K562 (cell line): ENCODE measurements at regions not wholly inside any gene's neighbourhood (a gene's known extent, or its start where the extent isn't known, plus 50 kb on each side); places are given as distances from the start of the nearest gene placed in this dataset.
"Not testable (repeated sequence)": the region's sequence is repeated elsewhere in the genome, so short reads cannot be mapped to it uniquely, and the experiment has no call there.

ENCODE experiments used
- EZH2 ChIP-seq: IDR thresholded peaks from 2 replicates; pipeline ENCODE4 v1.6.1; 2012; ENCODE audit warnings: low read depth, mild to moderate bottlenecking, inconsistent platforms, low read length, borderline replicate concordance
- MAFG ChIP-seq: fragments of 450-650 bp; conservative IDR thresholded peaks from 2 replicates; pipeline ENCODE4 v1.6.1; 2016; ENCODE audit warnings: missing genetic modification characterization, missing compliant biosample characterization
- PHF20 ChIP-seq: fragments of 450-650 bp; IDR thresholded peaks from 2 replicates; pipeline ENCODE4 v1.6.1; 2018; ENCODE audit not compliant: partially characterized antibody
- TF ChIP-seq, protein P1 (sequence below): sonication (generic); formaldehyde crosslinking; IDR thresholded peaks from 2 replicates; pipeline ENCODE4 v1.9.0; 2022; ENCODE audit warnings: mild to moderate bottlenecking, missing genetic modification reagents
- TF ChIP-seq, protein P2 (sequence below): fragments of 450-650 bp; formaldehyde crosslinking; IDR thresholded peaks from 2 replicates; pipeline ENCODE4 v1.4.0; 2020; ENCODE audit warnings: mild to moderate bottlenecking

DNA sequence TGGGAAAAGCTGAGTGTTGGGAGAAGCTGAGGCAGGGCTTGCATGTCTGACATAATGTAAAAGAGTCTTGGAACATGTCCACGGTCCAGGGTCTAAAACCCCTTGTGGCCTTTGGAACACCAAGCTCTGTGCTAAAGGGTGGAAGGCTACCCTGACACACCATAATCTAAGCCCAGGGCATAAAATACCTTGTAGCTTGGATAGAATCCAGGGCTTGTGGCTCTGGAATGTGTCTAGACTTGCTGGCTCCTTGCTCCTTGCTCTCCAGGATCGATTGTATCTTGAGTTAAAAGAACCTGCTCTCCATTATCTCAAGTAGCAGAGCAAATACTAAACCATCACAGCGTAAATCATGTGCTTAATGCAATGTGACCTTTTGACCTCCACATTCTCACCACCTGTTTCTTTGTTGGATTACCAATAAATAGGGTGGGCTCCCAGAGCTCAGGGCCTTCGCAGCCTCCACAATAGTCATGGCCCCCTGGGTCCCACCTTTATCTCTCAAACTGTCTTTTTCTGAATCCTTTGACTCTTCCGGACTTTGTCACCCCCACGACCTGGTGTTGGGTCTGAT, 232.6 kb upstream of the CHORDC1 start:
- TF ChIP-seq, protein P1, sequence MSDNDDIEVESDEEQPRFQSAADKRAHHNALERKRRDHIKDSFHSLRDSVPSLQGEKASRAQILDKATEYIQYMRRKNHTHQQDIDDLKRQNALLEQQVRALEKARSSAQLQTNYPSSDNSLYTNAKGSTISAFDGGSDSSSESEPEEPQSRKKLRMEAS (CRISPR knock-in tag), result not testable (repeated sequence)
- not testable (repeated sequence) for TF ChIP-seq EZH2, MAFG, PHF20
- TF ChIP-seq, protein P2, sequence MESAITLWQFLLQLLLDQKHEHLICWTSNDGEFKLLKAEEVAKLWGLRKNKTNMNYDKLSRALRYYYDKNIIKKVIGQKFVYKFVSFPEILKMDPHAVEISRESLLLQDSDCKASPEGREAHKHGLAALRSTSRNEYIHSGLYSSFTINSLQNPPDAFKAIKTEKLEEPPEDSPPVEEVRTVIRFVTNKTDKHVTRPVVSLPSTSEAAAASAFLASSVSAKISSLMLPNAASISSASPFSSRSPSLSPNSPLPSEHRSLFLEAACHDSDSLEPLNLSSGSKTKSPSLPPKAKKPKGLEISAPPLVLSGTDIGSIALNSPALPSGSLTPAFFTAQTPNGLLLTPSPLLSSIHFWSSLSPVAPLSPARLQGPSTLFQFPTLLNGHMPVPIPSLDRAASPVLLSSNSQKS (CRISPR knock-in tag), result not testable (repeated sequence)
